ENCODE measurements at regions not wholly inside any gene's neighbourhood (a gene's known extent, or its start where the extent isn't known, plus 50 kb on each side); places are given as distances from the start of the nearest gene placed in this dataset.

DNA sequence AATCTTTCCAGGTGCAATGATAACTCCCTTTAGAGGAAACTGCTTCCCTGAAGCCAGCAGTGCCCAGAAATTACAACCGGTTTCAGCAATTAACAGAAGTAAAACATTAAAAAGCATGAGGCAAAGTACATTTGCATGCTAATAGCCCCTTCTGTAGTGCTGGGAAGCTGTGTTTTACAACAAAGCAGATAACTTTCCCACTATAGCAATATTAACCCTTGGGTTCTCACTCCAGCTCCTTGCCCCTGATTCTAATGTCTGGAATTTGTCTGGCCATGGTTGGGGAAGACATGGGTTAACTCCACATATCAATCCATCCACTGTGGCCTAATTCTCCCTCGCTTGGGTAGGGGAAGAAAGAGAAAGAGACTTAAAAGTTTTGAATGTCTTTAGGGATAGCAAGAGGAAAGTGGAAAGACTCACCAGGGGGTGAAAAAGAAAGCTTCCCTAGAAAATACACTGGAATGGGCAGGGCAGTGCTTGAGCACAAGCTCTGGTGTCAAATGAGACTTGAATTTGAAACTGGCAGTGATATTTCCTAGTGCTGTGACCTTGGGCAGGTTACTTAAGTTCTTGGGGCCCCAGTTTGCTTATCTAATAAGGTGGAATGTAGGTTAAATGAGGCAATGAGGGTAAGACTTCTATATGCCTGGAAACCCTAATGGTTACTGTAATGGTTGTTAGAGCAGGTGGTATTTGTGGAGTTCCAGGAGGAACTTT is 102.0 kb downstream of the SOX9 start:
- H3K4me2 ChIP-seq (ENCODE audit: low read length): no peak overlapping the region
- DNase-seq: no peak
- no peak overlapping the region for H3K27ac ChIP-seq (ENCODE audit: low read length)
- no peak for ATAC-seq
- H3K9me2 ChIP-seq (replicated peaks; ENCODE audit: low read length): no peaks in the 10 kb centered on the region
- no peaks in the 10 kb centered on the region for H3F3A ChIP-seq (ENCODE audit: low read length, unreplicated experiment)
- no peaks in the 10 kb centered on the region for H3K4me1 ChIP-seq (ENCODE audit: insufficient read depth, low read length)
- H3K27me3 ChIP-seq (ENCODE audit: low read length): no peaks in the 10 kb centered on the region
- no peaks in the 10 kb centered on the region for H4K20me1 ChIP-seq (ENCODE audit: low read length)
- TF ChIP-seq, protein P1, sequence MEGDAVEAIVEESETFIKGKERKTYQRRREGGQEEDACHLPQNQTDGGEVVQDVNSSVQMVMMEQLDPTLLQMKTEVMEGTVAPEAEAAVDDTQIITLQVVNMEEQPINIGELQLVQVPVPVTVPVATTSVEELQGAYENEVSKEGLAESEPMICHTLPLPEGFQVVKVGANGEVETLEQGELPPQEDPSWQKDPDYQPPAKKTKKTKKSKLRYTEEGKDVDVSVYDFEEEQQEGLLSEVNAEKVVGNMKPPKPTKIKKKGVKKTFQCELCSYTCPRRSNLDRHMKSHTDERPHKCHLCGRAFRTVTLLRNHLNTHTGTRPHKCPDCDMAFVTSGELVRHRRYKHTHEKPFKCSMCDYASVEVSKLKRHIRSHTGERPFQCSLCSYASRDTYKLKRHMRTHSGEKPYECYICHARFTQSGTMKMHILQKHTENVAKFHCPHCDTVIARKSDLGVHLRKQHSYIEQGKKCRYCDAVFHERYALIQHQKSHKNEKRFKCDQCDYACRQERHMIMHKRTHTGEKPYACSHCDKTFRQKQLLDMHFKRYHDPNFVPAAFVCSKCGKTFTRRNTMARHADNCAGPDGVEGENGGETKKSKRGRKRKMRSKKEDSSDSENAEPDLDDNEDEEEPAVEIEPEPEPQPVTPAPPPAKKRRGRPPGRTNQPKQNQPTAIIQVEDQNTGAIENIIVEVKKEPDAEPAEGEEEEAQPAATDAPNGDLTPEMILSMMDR (conservative IDR thresholded peaks at IDR 0.05; ENCODE audit: low read depth, low read length): no peak
- no peak for TF ChIP-seq EZH2phosphoT487 (IDR thresholded peaks at IDR 0.05; ENCODE audit: borderline replicate concordance, low read length)
- TF ChIP-seq EZH2 (IDR thresholded peaks at IDR 0.05; ENCODE audit: low read length, unreplicated experiment): no peak
- H3K9ac ChIP-seq (ENCODE audit: low read length): no peak overlapping the region
- POLR2A ChIA-PET (ENCODE audit: unreplicated experiment): no interaction called here
- intact Hi-C loops (cut with micrococcal nuclease): no loop called here
- CTCF ChIA-PET: no interaction called here
- H3K4me3 ChIP-seq (ENCODE audit: low read length): no peak overlapping the region
- H3K9me3 ChIP-seq (ENCODE audit: low read length): no peaks in the 10 kb centered on the region
- no peaks in the 10 kb centered on the region for H3K79me2 ChIP-seq (ENCODE audit: low read length)
- H3K36me3 ChIP-seq (ENCODE audit: low read depth, low read length): no peaks in the 10 kb centered on the region
- BruUV-seq (replicated peaks): no TSS peak
- no peak overlapping the region for H2AFZ ChIP-seq (ENCODE audit: low read length)

DNA sequence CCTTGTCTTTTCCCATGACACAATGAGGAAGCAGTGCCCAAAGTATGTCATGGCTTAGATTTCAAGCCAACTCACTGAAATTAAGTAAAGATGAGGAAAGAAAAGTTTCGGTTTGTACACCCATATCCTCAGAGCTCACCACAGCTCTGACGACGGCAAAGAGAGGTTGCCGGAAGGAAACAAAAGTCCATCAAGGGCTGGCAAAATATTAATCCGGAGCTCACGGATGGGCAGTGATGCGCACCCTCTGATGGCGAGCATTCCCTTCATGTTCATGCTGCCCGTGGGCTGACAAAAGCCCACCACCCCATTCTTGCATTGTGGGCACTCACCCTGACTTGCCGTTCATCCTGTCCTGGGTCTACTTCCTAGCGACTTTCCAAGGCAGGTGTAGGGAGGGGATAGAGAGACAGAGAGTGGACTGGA is 103.1 kb downstream of the SOX9 start:
- ChIA-PET POLR2A (ENCODE audit: unreplicated experiment) (no interaction called here), CTCF (no interaction called here)
- H3K9me2 ChIP-seq (replicated peaks; ENCODE audit: low read length): no peaks in the 10 kb centered on the region
- H3K27me3 ChIP-seq (ENCODE audit: low read length): no peaks in the 10 kb centered on the region
- intact Hi-C loops (cut with micrococcal nuclease): no loop called here
- no peak overlapping the region for H3K9ac ChIP-seq (ENCODE audit: low read length)
- H3K36me3 ChIP-seq (ENCODE audit: low read depth, low read length): no peaks in the 10 kb centered on the region
- no TSS peak for BruUV-seq (replicated peaks)
- TF ChIP-seq, protein P1 (conservative IDR thresholded peaks at IDR 0.05; ENCODE audit: low read depth, low read length): no peak
- TF ChIP-seq EZH2 (IDR thresholded peaks at IDR 0.05; ENCODE audit: low read length, unreplicated experiment): no peak
- TF ChIP-seq EZH2phosphoT487 (IDR thresholded peaks at IDR 0.05; ENCODE audit: borderline replicate concordance, low read length): no peak
- no peaks in the 10 kb centered on the region for H3F3A ChIP-seq (ENCODE audit: low read length, unreplicated experiment)
- no peak overlapping the region for H3K27ac ChIP-seq (ENCODE audit: low read length)
- ATAC-seq (no peak), DNase-seq (no peak)
- no peaks in the 10 kb centered on the region for H4K20me1 ChIP-seq (ENCODE audit: low read length)
- H3K79me2 ChIP-seq (ENCODE audit: low read length): no peaks in the 10 kb centered on the region
- H3K9me3 ChIP-seq (ENCODE audit: low read length): no peaks in the 10 kb centered on the region
- no peak overlapping the region for H3K4me3 ChIP-seq (ENCODE audit: low read length)
- H2AFZ ChIP-seq (ENCODE audit: low read length): no peak overlapping the region
- no peaks in the 10 kb centered on the region for H3K4me1 ChIP-seq (ENCODE audit: insufficient read depth, low read length)
- no peak overlapping the region for H3K4me2 ChIP-seq (ENCODE audit: low read length)

DNA sequence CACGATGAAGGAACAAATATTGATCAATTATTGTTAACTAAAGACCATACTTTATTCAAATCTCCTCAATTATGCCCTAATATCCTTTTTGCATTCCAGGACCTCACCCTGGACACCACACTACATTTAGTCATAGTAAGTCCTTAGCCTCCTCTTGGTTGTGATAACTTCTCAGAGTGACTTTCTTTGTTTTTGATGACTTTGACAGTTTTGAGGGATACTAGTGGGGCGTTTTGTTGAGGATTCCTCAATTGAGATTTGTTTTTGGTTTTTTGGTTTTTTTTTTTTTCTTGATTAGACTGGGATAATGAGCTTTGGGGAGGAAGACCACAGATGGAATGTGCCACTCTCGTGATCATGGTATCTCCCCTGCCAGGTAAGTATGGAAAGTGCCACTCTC is 105.5 kb downstream of the SOX9 start:
- H3K79me2 ChIP-seq (ENCODE audit: low read length): no peaks in the 10 kb centered on the region
- H3K9me2 ChIP-seq (replicated peaks; ENCODE audit: low read length): no peaks in the 10 kb centered on the region
- no peaks in the 10 kb centered on the region for H3K36me3 ChIP-seq (ENCODE audit: low read depth, low read length)
- ATAC-seq (no peak), DNase-seq (no peak)
- CTCF ChIA-PET: interaction anchor here (0.6 kb wide), 1 partner anchor 965 kb away, joined by 3 read pairs; no protein-coding TSS in a partner anchor
- H3K27me3 ChIP-seq (ENCODE audit: low read length): no peaks in the 10 kb centered on the region
- no peak overlapping the region for H3K9ac ChIP-seq (ENCODE audit: low read length)
- TF ChIP-seq, protein P1 (conservative IDR thresholded peaks at IDR 0.05; ENCODE audit: low read depth, low read length): no peak
- no peak for TF ChIP-seq EZH2 (IDR thresholded peaks at IDR 0.05; ENCODE audit: low read length, unreplicated experiment)
- H4K20me1 ChIP-seq (ENCODE audit: low read length): no peaks in the 10 kb centered on the region
- intact Hi-C loops (cut with micrococcal nuclease): no loop called here
- no peaks in the 10 kb centered on the region for H3K9me3 ChIP-seq (ENCODE audit: low read length)
- H3K4me1 ChIP-seq (ENCODE audit: insufficient read depth, low read length): no peaks in the 10 kb centered on the region
- H3K27ac ChIP-seq (ENCODE audit: low read length): no peak overlapping the region
- no peaks in the 10 kb centered on the region for H3F3A ChIP-seq (ENCODE audit: low read length, unreplicated experiment)
- no peak overlapping the region for H3K4me3 ChIP-seq (ENCODE audit: low read length)
- no TSS peak for BruUV-seq (replicated peaks)
- no peak overlapping the region for H2AFZ ChIP-seq (ENCODE audit: low read length)
- POLR2A ChIA-PET (ENCODE audit: unreplicated experiment): no interaction called here
- H3K4me2 ChIP-seq (ENCODE audit: low read length): no peak overlapping the region

Measured in PC-3 (cell line).